ENCODE measurements at regions not wholly inside any gene's neighbourhood (a gene's known extent, or its start where the extent isn't known, plus 50 kb on each side); places are given as distances from the start of the nearest gene placed in this dataset.

- no peak for TF ChIP-seq CTCF (IDR thresholded peaks at IDR 0.05; ENCODE audit: low read depth, low read length)
- TF ChIP-seq MAX (IDR thresholded peaks at IDR 0.05; ENCODE audit: low read depth, low read length), result no peak
- TF ChIP-seq POLR2A (IDR thresholded peaks at IDR 0.05; ENCODE audit: extremely low read depth, insufficient read length), result no peak
Measured at GRCh38 chr9:1882711-1883403, 132.3 kb upstream of the SMARCA2 start.

All from NB4 (cell line).